ENCODE measurements at regions not wholly inside any gene's neighbourhood (a gene's known extent, or its start where the extent isn't known, plus 50 kb on each side); places are given as distances from the start of the nearest gene placed in this dataset.

GRCh38 chr15:38896647-38897046 lies 332.0 kb upstream of the RASGRP1 start:
- TF ChIP-seq, protein P1, sequence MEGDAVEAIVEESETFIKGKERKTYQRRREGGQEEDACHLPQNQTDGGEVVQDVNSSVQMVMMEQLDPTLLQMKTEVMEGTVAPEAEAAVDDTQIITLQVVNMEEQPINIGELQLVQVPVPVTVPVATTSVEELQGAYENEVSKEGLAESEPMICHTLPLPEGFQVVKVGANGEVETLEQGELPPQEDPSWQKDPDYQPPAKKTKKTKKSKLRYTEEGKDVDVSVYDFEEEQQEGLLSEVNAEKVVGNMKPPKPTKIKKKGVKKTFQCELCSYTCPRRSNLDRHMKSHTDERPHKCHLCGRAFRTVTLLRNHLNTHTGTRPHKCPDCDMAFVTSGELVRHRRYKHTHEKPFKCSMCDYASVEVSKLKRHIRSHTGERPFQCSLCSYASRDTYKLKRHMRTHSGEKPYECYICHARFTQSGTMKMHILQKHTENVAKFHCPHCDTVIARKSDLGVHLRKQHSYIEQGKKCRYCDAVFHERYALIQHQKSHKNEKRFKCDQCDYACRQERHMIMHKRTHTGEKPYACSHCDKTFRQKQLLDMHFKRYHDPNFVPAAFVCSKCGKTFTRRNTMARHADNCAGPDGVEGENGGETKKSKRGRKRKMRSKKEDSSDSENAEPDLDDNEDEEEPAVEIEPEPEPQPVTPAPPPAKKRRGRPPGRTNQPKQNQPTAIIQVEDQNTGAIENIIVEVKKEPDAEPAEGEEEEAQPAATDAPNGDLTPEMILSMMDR (IDR thresholded peaks at IDR 0.05), result no peak
- no peak for TF ChIP-seq POLR2A (IDR thresholded peaks at IDR 0.05)
- TF ChIP-seq EP300 (IDR thresholded peaks at IDR 0.05), result no peak
